HepG2 (cell line): ENCODE measurements at regions not wholly inside any gene's neighbourhood (a gene's known extent, or its start where the extent isn't known, plus 50 kb on each side); places are given as distances from the start of the nearest gene placed in this dataset.

Experiments
- ATAC-seq: fragments of 200-7000 bp; cut with Tn5 transposase; 3 replicates; pipeline ENCODE4 v1.9.1; 2020; ENCODE audit warnings: mild to moderate bottlenecking, moderate library complexity
- BruUV-seq: library from RNA; stranded (reverse); fragments of 400-500 nt; replicated peaks from 2 replicates; lab custom pipeline; 2021; lab: Mats Ljungman, UMichigan
- CTCF ChIA-PET: fragments of 300-600 bp; formaldehyde crosslinking; extraction: SDS; loops from one replicate; lab custom pipeline; 2021; ENCODE audit warnings: low total read pairs, inconsistent platforms, low intra/inter-chr PET ratio; lab: Yijun Ruan, JAX
- POLR2A ChIA-PET: fragments of 350-600 bp; sonication (Branson Sonifier 250); formaldehyde crosslinking; loops from one replicate; lab custom pipeline; 2020; ENCODE audit warnings: antibody characterized with exemption, inconsistent platforms; lab: Yijun Ruan, JAX
- DNase-seq: peaks from one replicate; pipeline ENCODE4 v3.0.0-alpha.2; 2015; ENCODE audit warnings: low spot score
- FAIRE-seq: peaks from 3 replicates; lab custom pipeline; 2011; peaks lifted over from hg19 to GRCh38; lab: Jason Lieb, UNC
- H2AFZ ChIP-seq: one replicate; pipeline ENCODE4 v1.6.1; 2011; ENCODE audit warnings: low read length, inconsistent platforms
- H3K27ac ChIP-seq: fragments of 300-600 bp; 3 replicates; pipeline ENCODE4 v1.8.0; 2011; ENCODE audit warnings: mixed run types, mild to moderate bottlenecking, mixed read lengths, low read length, inconsistent platforms; ENCODE audit not compliant: insufficient read depth; ENCODE audit errors: extremely low read length
- H3K27me3 ChIP-seq, 2 experiments: fragments of 200-600 bp in 1 of 2; 2 replicates in 1 of 2; 3 replicates in 1 of 2; pipeline versions ENCODE4 v1.6.0 to v1.8.0; 2011; ENCODE audit warnings: low read length in 2 of 2, mild to moderate bottlenecking in 2 of 2, moderate library complexity in 2 of 2, inconsistent platforms in 1 of 2; ENCODE audit not compliant: insufficient read depth in 2 of 2, control insufficient read depth in 1 of 2
- H3K36me3 ChIP-seq, 2 experiments: fragments of 200-600 bp in 1 of 2; replicated peaks in 1 of 2; 2 replicates in 1 of 2; 3 replicates in 1 of 2; pipeline versions ENCODE4 v1.5.1 to v1.8.0; 2011; ENCODE audit warnings: low read length in 2 of 2, inconsistent platforms in 1 of 2; ENCODE audit not compliant: insufficient read depth in 2 of 2, control insufficient read depth in 1 of 2
- H3K4me1 ChIP-seq: 2 replicates; pipeline ENCODE4 v1.5.1; 2012; ENCODE audit warnings: low read length, inconsistent platforms; ENCODE audit not compliant: insufficient read depth
- H3K4me2 ChIP-seq: 2 replicates; pipeline ENCODE4 v1.6.0; 2011; ENCODE audit warnings: low read depth, low read length, inconsistent platforms
- H3K4me3 ChIP-seq, 3 experiments: fragments of 200-600 bp in 1 of 3; sonication (generic), shearing (Covaris generic) in 1 of 3; replicated peaks in 1 of 3; 2 replicates each; pipeline ENCODE4 v1.5.1; 2011 to 2016; ENCODE audit warnings: low read length in 3 of 3, inconsistent platforms in 2 of 3, low read depth in 2 of 3, mild to moderate bottlenecking in 2 of 3, control low read depth in 1 of 3, mixed read lengths in 1 of 3; ENCODE audit not compliant: insufficient read depth in 1 of 3
- H3K79me2 ChIP-seq: one replicate; pipeline ENCODE4 v1.6.1; 2011; ENCODE audit warnings: low read length, inconsistent platforms; ENCODE audit not compliant: insufficient read depth
- H3K9ac ChIP-seq: 2 replicates; pipeline ENCODE4 v1.6.0; 2011; ENCODE audit warnings: mild to moderate bottlenecking, low read depth, low read length, inconsistent platforms; ENCODE audit not compliant: insufficient read depth
- H3K9me3 ChIP-seq: 2 replicates; pipeline ENCODE4 v1.5.1; 2012; ENCODE audit warnings: mild to moderate bottlenecking, low read length
- H4K20me1 ChIP-seq: 2 replicates; pipeline ENCODE4 v1.6.0; 2011; ENCODE audit warnings: inconsistent platforms, mild to moderate bottlenecking, low read length, moderate library complexity; ENCODE audit not compliant: insufficient read depth
- DNMT1 ChIP-seq: sonication (generic); formaldehyde crosslinking; IDR thresholded peaks from 2 replicates; pipeline ENCODE4 v1.5.1; 2020; ENCODE audit warnings: mild to moderate bottlenecking, missing genetic modification reagents
- TEAD2 ChIP-seq: sonication (generic); formaldehyde crosslinking; IDR thresholded peaks from 2 replicates; pipeline ENCODE4 v1.9.0; 2021; ENCODE audit warnings: missing genetic modification reagents
- ZNF431 ChIP-seq: sonication (generic); formaldehyde crosslinking; IDR thresholded peaks from 2 replicates; pipeline ENCODE4 v1.9.0; 2022; ENCODE audit warnings: missing genetic modification reagents, low read depth, mild to moderate bottlenecking, borderline replicate concordance
- WGBS: methylation state at CpG from one replicate; pipeline ENCODE4 v1.1.6; 2017; ENCODE audit warnings: low lambda C conversion rate; 5-methylcytosine and 5-hydroxymethylcytosine counted together
- in situ Hi-C: cut with HindIII; loops from 2 replicates; pipeline ENCODE4 v1.10.0; 2017; ENCODE audit warnings: low pct_unique_long_range_greater_than_20kb; ENCODE audit not compliant: extremely low pct_ligation_motif_present
- intact Hi-C: fragments of 100-400 bp; cut with micrococcal nuclease; formaldehyde crosslinking; loops from one replicate; pipeline ENCODE4 v1.10.0; 2022; ENCODE audit not compliant: unreplicated experiment
- TF ChIP-seq, protein P1 (sequence below): sonication (generic); formaldehyde crosslinking; IDR thresholded peaks from 2 replicates; pipeline ENCODE4 v1.5.1; 2020; ENCODE audit warnings: mild to moderate bottlenecking, missing genetic modification reagents
- TF ChIP-seq, protein P2 (sequence below): sonication (generic); formaldehyde crosslinking; IDR thresholded peaks from 2 replicates; pipeline ENCODE4 v1.4.0; 2020; ENCODE audit warnings: missing genetic modification reagents
- TF ChIP-seq, protein P3 (sequence below): sonication (generic); formaldehyde crosslinking; IDR thresholded peaks from 2 replicates; pipeline ENCODE4 v1.5.1; 2020; ENCODE audit warnings: mild to moderate bottlenecking, missing genetic modification reagents, borderline replicate concordance
- TF ChIP-seq, protein P4 (sequence below): sonication (generic); formaldehyde crosslinking; IDR thresholded peaks from 2 replicates; pipeline ENCODE4 v1.9.0; 2022; ENCODE audit warnings: low read depth, missing genetic modification reagents

DNA sequence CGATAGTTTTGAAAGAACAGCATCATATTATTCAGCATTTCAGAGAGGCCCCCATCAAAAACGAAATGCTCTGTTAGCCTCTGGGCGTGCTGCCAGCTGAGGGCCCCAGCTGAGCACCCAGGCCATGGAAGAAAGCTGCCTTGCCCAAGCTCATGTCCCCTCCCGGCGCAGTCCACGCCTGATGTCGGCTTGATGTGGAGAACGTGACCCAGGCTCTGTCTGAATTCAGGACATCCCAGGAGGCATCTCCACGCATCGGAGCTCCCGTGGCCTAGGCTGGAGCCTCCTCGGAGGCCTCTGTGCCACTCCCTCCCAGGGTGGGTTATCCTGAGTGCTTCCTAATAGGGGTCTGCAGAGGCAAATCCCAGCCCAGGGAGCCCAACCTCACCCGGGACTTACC is 218.3 kb upstream of the AKR1E2 start:
- H3K9me3 ChIP-seq: no peaks in the 10 kb centered on the region
- ATAC-seq (no peak), FAIRE-seq (no peak), DNase-seq (no peak)
- no peak overlapping the region for H3K9ac ChIP-seq
- H3K4me2 ChIP-seq: no peak overlapping the region
- intact Hi-C loops (no loop called here), in situ Hi-C loops (no loop called here)
- BruUV-seq: no TSS peak
- no peaks in the 10 kb centered on the region for H4K20me1 ChIP-seq
- TF ChIP-seq, protein P1, sequence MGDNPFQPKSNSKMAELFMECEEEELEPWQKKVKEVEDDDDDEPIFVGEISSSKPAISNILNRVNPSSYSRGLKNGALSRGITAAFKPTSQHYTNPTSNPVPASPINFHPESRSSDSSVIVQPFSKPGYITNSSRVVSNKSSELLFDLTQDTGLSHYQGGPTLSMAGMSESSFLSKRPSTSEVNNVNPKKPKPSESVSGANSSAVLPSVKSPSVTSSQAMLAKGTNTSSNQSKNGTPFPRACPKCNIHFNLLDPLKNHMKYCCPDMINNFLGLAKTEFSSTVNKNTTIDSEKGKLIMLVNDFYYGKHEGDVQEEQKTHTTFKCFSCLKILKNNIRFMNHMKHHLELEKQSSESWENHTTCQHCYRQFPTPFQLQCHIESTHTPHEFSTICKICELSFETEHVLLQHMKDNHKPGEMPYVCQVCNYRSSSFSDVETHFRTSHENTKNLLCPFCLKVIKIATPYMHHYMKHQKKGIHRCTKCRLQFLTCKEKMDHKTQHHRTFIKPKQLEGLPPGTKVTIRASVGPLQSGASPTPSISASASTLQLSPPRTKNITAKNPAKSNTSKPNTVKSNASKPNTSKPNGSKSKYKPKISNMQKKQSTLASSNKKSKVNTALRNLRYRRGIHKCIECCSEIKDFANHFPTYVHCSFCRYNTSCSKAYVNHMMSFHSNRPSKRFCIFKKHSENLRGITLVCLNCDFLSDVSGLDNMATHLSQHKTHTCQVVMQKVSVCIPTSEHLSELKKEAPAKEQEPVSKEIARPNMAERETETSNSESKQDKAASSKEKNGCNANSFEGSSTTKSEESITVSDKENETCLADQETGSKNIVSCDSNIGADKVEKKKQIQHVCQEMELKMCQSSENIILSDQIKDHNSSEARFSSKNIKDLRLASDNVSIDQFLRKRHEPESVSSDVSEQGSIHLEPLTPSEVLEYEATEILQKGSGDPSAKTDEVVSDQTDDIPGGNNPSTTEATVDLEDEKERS (CRISPR knock-in tag): no peak
- no peak for TF ChIP-seq ZNF431 (CRISPR knock-in tag)
- TF ChIP-seq, protein P2, sequence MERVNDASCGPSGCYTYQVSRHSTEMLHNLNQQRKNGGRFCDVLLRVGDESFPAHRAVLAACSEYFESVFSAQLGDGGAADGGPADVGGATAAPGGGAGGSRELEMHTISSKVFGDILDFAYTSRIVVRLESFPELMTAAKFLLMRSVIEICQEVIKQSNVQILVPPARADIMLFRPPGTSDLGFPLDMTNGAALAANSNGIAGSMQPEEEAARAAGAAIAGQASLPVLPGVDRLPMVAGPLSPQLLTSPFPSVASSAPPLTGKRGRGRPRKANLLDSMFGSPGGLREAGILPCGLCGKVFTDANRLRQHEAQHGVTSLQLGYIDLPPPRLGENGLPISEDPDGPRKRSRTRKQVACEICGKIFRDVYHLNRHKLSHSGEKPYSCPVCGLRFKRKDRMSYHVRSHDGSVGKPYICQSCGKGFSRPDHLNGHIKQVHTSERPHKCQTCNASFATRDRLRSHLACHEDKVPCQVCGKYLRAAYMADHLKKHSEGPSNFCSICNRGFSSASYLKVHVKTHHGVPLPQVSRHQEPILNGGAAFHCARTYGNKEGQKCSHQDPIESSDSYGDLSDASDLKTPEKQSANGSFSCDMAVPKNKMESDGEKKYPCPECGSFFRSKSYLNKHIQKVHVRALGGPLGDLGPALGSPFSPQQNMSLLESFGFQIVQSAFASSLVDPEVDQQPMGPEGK (CRISPR knock-in tag): no peak
- TF ChIP-seq TEAD2: no peak
- TF ChIP-seq, protein P3, sequence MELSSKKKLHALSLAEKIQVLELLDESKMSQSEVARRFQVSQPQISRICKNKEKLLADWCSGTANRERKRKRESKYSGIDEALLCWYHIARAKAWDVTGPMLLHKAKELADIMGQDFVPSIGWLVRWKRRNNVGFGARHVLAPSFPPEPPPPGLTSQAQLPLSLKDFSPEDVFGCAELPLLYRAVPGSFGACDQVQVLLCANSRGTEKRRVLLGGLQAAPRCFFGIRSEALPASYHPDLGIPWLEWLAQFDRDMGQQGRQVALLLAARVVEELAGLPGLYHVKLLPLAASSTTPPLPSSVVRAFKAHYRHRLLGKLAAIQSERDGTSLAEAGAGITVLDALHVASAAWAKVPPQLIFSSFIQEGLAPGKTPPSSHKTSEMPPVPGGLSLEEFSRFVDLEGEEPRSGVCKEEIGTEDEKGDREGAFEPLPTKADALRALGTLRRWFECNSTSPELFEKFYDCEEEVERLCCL (CRISPR knock-in tag): no peak
- TF ChIP-seq, protein P4, sequence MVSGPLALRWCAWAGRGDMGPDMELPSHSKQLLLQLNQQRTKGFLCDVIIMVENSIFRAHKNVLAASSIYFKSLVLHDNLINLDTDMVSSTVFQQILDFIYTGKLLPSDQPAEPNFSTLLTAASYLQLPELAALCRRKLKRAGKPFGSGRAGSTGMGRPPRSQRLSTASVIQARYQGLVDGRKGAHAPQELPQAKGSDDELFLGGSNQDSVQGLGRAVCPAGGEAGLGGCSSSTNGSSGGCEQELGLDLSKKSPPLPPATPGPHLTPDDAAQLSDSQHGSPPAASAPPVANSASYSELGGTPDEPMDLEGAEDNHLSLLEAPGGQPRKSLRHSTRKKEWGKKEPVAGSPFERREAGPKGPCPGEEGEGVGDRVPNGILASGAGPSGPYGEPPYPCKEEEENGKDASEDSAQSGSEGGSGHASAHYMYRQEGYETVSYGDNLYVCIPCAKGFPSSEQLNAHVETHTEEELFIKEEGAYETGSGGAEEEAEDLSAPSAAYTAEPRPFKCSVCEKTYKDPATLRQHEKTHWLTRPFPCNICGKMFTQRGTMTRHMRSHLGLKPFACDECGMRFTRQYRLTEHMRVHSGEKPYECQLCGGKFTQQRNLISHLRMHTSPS (CRISPR knock-in tag): no peak
- no peak for TF ChIP-seq DNMT1 (CRISPR knock-in tag)
- H3K27ac ChIP-seq: no peak overlapping the region
- peaks cover 0 to 5% of the 10 kb centered on the region in 2 experiments; a peak in 1 of 5 replicates for H3K27me3 ChIP-seq
- H3K36me3 ChIP-seq: no peaks in the 10 kb centered on the region
- H3K4me3 ChIP-seq: no peak overlapping the region
- H3K79me2 ChIP-seq: no peaks in the 10 kb centered on the region
- H2AFZ ChIP-seq: no peak overlapping the region
- CTCF ChIA-PET: no interaction called here
- H3K4me1 ChIP-seq: no peaks in the 10 kb centered on the region
- POLR2A ChIA-PET: no interaction called here
- 0% methylated on average over 4 of the region's 13 CpGs for WGBS
